Tongue (tissue), 1 donor: ENCODE measurements at regions not wholly inside any gene's neighbourhood (a gene's known extent, or its start where the extent isn't known, plus 50 kb on each side); places are given as distances from the start of the nearest gene placed in this dataset.
"Not testable (repeated sequence)": the region's sequence is repeated elsewhere in the genome, so short reads cannot be mapped to it uniquely, and the experiment has no call there.

ENCODE experiments used
- DNase-seq: peaks from one replicate; pipeline ENCODE4 v3.0.0-alpha.2; 2015

GRCh38 chr1:70760154-70760553 is 287.5 kb downstream of the PTGER3 start:
- no peak for DNase-seq

GRCh38 chr1:70762386-70762785 is 285.2 kb downstream of the PTGER3 start:
- no peak for DNase-seq

- no peak for DNase-seq
These were observed 282.9 kb downstream of the PTGER3 start for GRCh38 chr1:70764747-70765146.

GRCh38 chr1:70767377-70767776 is 280.2 kb downstream of the PTGER3 start:
- no peak for DNase-seq

- DNase-seq = no peak
These were observed 279.4 kb downstream of the PTGER3 start for GRCh38 chr1:70768216-70768615.

- DNase-seq = no peak
These were observed 269.4 kb downstream of the PTGER3 start for GRCh38 chr1:70778056-70778762.

GRCh38 chr1:70778934-70779333 is 268.7 kb downstream of the PTGER3 start:
- DNase-seq = no peak

GRCh38 chr1:70779571-70779970 is 268.0 kb downstream of the PTGER3 start:
- DNase-seq = no peak

GRCh38 chr1:70785287-70785686 is 262.3 kb downstream of the PTGER3 start:
- DNase-seq = no peak

- no peak for DNase-seq
These were observed 257.2 kb downstream of the PTGER3 start for GRCh38 chr1:70790232-70790923.

GRCh38 chr1:70795064-70795463 is 252.6 kb downstream of the PTGER3 start:
- DNase-seq = not testable (repeated sequence)

GRCh38 chr1:70796298-70796697 is 251.3 kb downstream of the PTGER3 start:
- not testable (repeated sequence) for DNase-seq

- DNase-seq = not testable (repeated sequence)
These were observed 245.0 kb downstream of the PTGER3 start for GRCh38 chr1:70802625-70803024.

GRCh38 chr1:70805641-70806040 is 242.0 kb downstream of the PTGER3 start:
- DNase-seq = no peak

- no peak for DNase-seq
These were observed 240.4 kb downstream of the PTGER3 start for GRCh38 chr1:70807088-70807664.

- DNase-seq = peak; percentile 9
These were observed 238.5 kb downstream of the PTGER3 start for GRCh38 chr1:70809069-70809468.

- DNase-seq = no peak
These were observed 235.8 kb downstream of the PTGER3 start for GRCh38 chr1:70811815-70812214.

GRCh38 chr1:70812442-70813109 is 235.0 kb downstream of the PTGER3 start:
- no peak for DNase-seq

GRCh38 chr1:70818401-70818800 is 229.2 kb downstream of the PTGER3 start:
- no peak for DNase-seq

- DNase-seq = no peak
These were observed 228.4 kb downstream of the PTGER3 start for GRCh38 chr1:70819231-70819630.

GRCh38 chr1:70819785-70820184 is 227.8 kb downstream of the PTGER3 start:
- DNase-seq = no peak

GRCh38 chr1:70820396-70820795 is 227.2 kb downstream of the PTGER3 start:
- no peak for DNase-seq

- no peak for DNase-seq
These were observed 226.6 kb downstream of the PTGER3 start for GRCh38 chr1:70820995-70821394.
